Left ventricle myocardium inferior (tissue), 1 donor: ENCODE measurements at regions not wholly inside any gene's neighbourhood (a gene's known extent, or its start where the extent isn't known, plus 50 kb on each side); places are given as distances from the start of the nearest gene placed in this dataset.

ENCODE experiments used
- DNase-seq: peaks from one replicate; pipeline ENCODE4 v3.0.0-alpha.2; 2020
- H3K27ac ChIP-seq: fragments of 200-600 bp; replicated peaks from 2 replicates; pipeline ENCODE4 v1.8.0; 2021
- H3K27me3 ChIP-seq: fragments of 200-600 bp; 2 replicates; pipeline ENCODE4 v1.8.0; 2021; ENCODE audit warnings: low read depth
- H3K36me3 ChIP-seq: fragments of 200-600 bp; 2 replicates; pipeline ENCODE4 v1.8.0; 2021
- H3K4me1 ChIP-seq: fragments of 200-600 bp; 2 replicates; pipeline ENCODE4 v1.8.0; 2021
- H3K4me3 ChIP-seq: fragments of 200-600 bp; 2 replicates; pipeline ENCODE4 v1.8.0; 2021; ENCODE audit warnings: mild to moderate bottlenecking, moderate library complexity
- H3K9me3 ChIP-seq: fragments of 200-600 bp; replicated peaks from 2 replicates; pipeline ENCODE4 v1.8.0; 2021
- CTCF ChIP-seq: fragments of 200-600 bp; IDR thresholded peaks from 2 replicates; pipeline ENCODE4 v1.8.0; 2021; ENCODE audit warnings: antibody characterized with exemption, mild to moderate bottlenecking, borderline replicate concordance
- intact Hi-C: fragments of 100-400 bp; cut with micrococcal nuclease; formaldehyde crosslinking; loops from one replicate; pipeline ENCODE4 v1.11.0; 2022
- donor health status: DM: no; HTN: yes; CAD: no; lungs with severe emphysema.

DNA sequence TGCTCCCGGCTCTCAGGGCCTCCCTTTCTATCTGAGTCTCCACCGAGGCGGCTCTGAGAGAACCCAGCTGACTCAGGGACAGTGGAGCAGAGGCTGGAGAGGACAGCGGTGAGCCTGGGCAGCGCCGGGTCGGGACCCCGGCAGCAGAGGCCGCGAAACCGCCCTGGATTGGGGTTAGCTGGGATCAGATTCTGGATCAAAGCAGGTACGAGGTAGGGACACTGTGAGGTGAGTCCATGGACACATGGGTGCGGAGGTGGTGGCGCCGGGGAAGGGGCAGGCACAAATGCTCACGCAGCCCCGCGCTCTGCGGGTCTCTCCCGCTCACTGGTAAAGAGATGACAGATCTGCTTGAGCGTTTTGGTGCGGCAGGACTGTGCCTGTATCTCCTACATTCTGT, 146.4 kb upstream of the GGTLC1 start:
- Histone ChIP-seq H3K27me3 (peaks cover 17% of the 10 kb centered on the region), H3K4me3 (no peak overlapping the region), H3K36me3 (no peaks in the 10 kb centered on the region), H3K4me1 (no peaks in the 10 kb centered on the region), H3K27ac (no peak overlapping the region), H3K9me3 (no peaks in the 10 kb centered on the region)
- no peak for DNase-seq
- intact Hi-C loops: no loop called here
- no peak for TF ChIP-seq CTCF

- Histone ChIP-seq H3K4me3 (no peak overlapping the region), H3K27ac (no peak overlapping the region), H3K27me3 (peaks cover 18% of the 10 kb centered on the region), H3K36me3 (no peaks in the 10 kb centered on the region), H3K4me1 (no peaks in the 10 kb centered on the region), H3K9me3 (no peaks in the 10 kb centered on the region)
- intact Hi-C loops: no loop called here
- no peak for DNase-seq
- TF ChIP-seq CTCF: no peak
Measured at GRCh38 chr20:24134284-24134683, 145.7 kb upstream of the GGTLC1 start.

DNA sequence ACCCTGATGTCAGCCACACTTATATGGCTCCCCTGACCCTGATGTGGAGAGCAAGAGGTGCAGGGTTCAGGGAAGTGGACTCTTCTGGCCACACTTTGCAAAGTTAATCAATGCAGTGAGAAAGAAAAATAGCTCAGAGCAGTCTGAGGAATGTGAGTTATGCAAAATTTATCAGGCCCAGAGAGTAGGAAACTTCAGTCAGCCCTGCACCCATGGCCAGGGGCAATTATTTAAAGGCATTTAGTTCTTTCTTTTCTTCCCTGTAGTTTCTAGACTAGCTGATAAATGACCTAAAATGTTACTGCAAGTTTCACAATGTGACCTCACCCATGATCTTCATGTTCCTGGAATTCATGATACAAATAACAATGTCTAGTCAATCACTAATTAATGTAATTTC, 143.7 kb upstream of the GGTLC1 start:
- no peak for DNase-seq
- Histone ChIP-seq H3K27me3 (peaks cover 18% of the 10 kb centered on the region), H3K4me1 (no peaks in the 10 kb centered on the region), H3K9me3 (no peaks in the 10 kb centered on the region), H3K27ac (no peak overlapping the region), H3K4me3 (no peak overlapping the region), H3K36me3 (no peaks in the 10 kb centered on the region)
- no peak for TF ChIP-seq CTCF
- intact Hi-C loops: no loop called here

- no peak for TF ChIP-seq CTCF
- DNase-seq: no peak
- Histone ChIP-seq H3K36me3 (no peaks in the 10 kb centered on the region), H3K27ac (no peak overlapping the region), H3K9me3 (no peaks in the 10 kb centered on the region), H3K4me1 (no peaks in the 10 kb centered on the region), H3K27me3 (peaks cover 18% of the 10 kb centered on the region), H3K4me3 (no peak overlapping the region)
- intact Hi-C loops: no loop called here
Measured at GRCh38 chr20:24131684-24132083, 143.1 kb upstream of the GGTLC1 start.

DNA sequence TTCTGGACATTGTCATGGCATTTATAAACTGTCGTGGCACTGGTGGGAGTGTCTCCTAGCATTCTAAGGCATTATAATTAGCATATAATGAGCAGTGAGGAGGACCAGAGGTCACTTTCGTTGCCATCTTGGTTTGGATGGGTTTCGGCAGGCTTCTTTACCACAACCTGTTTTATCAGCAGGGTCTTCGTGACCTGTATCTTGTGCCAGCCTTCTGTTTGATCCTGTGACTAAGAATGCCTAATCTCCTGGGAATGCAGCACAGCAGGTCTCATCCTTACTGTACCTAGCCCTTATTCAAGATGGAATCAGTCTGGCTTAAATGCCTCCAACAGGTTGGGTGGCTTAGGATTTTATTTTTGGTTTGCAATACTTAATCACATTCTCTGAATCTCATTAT, 142.7 kb upstream of the GGTLC1 start:
- no peak for DNase-seq
- H3K9me3 ChIP-seq: peaks cover under 1% of the 10 kb centered on the region
- H3K27ac ChIP-seq: no peak overlapping the region
- H3K36me3 ChIP-seq: no peaks in the 10 kb centered on the region
- intact Hi-C loops: no loop called here
- H3K4me3 ChIP-seq: no peak overlapping the region
- peaks cover 18% of the 10 kb centered on the region for H3K27me3 ChIP-seq
- H3K4me1 ChIP-seq: no peaks in the 10 kb centered on the region
- no peak for TF ChIP-seq CTCF

- H3K27me3 ChIP-seq: peaks cover 31% of the 10 kb centered on the region
- no peak for TF ChIP-seq CTCF
- intact Hi-C loops: no loop called here
- no peak overlapping the region for H3K4me3 ChIP-seq
- H3K27ac ChIP-seq: no peak overlapping the region
- no peaks in the 10 kb centered on the region for H3K4me1 ChIP-seq
- H3K36me3 ChIP-seq: no peaks in the 10 kb centered on the region
- peaks cover 8% of the 10 kb centered on the region for H3K9me3 ChIP-seq
- DNase-seq: no peak
Measured at GRCh38 chr20:24129641-24130040, 141.1 kb upstream of the GGTLC1 start.
